ENCODE measurements at regions not wholly inside any gene's neighbourhood (a gene's known extent, or its start where the extent isn't known, plus 50 kb on each side); places are given as distances from the start of the nearest gene placed in this dataset.

- Histone ChIP-seq H2BK5ac (ENCODE audit: low read depth, low read length, poor library complexity, severe bottlenecking) (no peak overlapping the region), H3K56ac (ENCODE audit: extremely low read depth, insufficient read depth, low read length) (no peak overlapping the region), H3K9me1 (ENCODE audit: insufficient read depth, low read length) (no peaks in the 10 kb centered on the region), H3K4me1 (ENCODE audit: control insufficient read depth, insufficient read depth, low read length) (no peaks in the 10 kb centered on the region), H3K4ac (ENCODE audit: low read depth, low read length) (no peak overlapping the region), H3K4me3 (ENCODE audit: insufficient read depth, low read depth, low read length) (no peak overlapping the region), H3K4me2 (ENCODE audit: low read depth, low read length) (no peak overlapping the region), H3K23ac (ENCODE audit: low read depth, low read length) (no peak overlapping the region), H4K5ac (ENCODE audit: low read depth, low read length) (no peak overlapping the region), H2AK9ac (replicated peaks; ENCODE audit: low read depth, low read length, poor library complexity) (no peak overlapping the region), H3K9me3 (ENCODE audit: control insufficient read depth, insufficient read depth, low read length) (no peaks in the 10 kb centered on the region), H3K14ac (replicated peaks; ENCODE audit: low read depth, low read length) (no peak overlapping the region), H4K8ac (ENCODE audit: low read depth in 2 of 2, low read length in 2 of 2) (no peak overlapping the region), H3K18ac (ENCODE audit: low read depth, low read length) (no peak overlapping the region), H2BK20ac (ENCODE audit: low read depth, low read length) (no peak overlapping the region), H4K20me1 (ENCODE audit: insufficient read depth, low read length) (no peaks in the 10 kb centered on the region), H2AK5ac (ENCODE audit: low read depth, low read length) (no peak overlapping the region), H3K27ac (ENCODE audit: insufficient read depth, low read length) (no peak overlapping the region), H4K91ac (ENCODE audit: insufficient read depth, low read depth, low read length) (no peak overlapping the region), H3K9ac (ENCODE audit: low read depth, low read length) (no peak overlapping the region), H3K36me3 (ENCODE audit: control insufficient read depth, insufficient read depth, low read length) (no peaks in the 10 kb centered on the region), H3K27me3 (ENCODE audit: control insufficient read depth, insufficient read depth, low read length) (peaks cover 21% of the 10 kb centered on the region), H2AFZ (replicated peaks; ENCODE audit: low read length, poor library complexity) (no peak overlapping the region), H2BK15ac (ENCODE audit: low read depth, low read length) (no peak overlapping the region), H2BK120ac (ENCODE audit: low read depth, low read length) (no peak overlapping the region), H3K79me1 (ENCODE audit: low read depth in 1 of 2, low read length in 2 of 2) (no peaks in the 10 kb centered on the region)
- POLR2A ChIA-PET (ENCODE audit: unreplicated experiment) = interaction anchor here (0.6 kb wide), 1 partner anchor 286 kb away, joined by 6 read pairs; no protein-coding TSS in a partner anchor
- TF ChIP-seq RAD21 (IDR thresholded peaks at IDR 0.05; ENCODE audit: low read length) = no peak
- TF ChIP-seq FOS (IDR thresholded peaks at IDR 0.05; ENCODE audit: low read depth, low read length) = no peak
- no peak for TF ChIP-seq USF2 (IDR thresholded peaks at IDR 0.05; ENCODE audit: low read depth, low read length)
- TF ChIP-seq CHD1 (IDR thresholded peaks at IDR 0.05; ENCODE audit: low read depth, low read length) = no peak
- TF ChIP-seq ELK1 (IDR thresholded peaks at IDR 0.05; ENCODE audit: borderline replicate concordance, low read depth, low read length) = no peak
- no peak for TF ChIP-seq NFE2L2 (IDR thresholded peaks at IDR 0.05; ENCODE audit: low read depth, low read length)
- no peak for TF ChIP-seq MAZ (IDR thresholded peaks at IDR 0.05; ENCODE audit: borderline replicate concordance, low read depth, low read length)
- TF ChIP-seq MAFK (IDR thresholded peaks at IDR 0.05; ENCODE audit: low read depth, low read length) = no peak
- no peak for TF ChIP-seq SMC3 (IDR thresholded peaks at IDR 0.05; ENCODE audit: low read depth, low read length)
- no peak for TF ChIP-seq RFX5 (IDR thresholded peaks at IDR 0.05; ENCODE audit: low read depth, low read length)
- no peak for TF ChIP-seq RCOR1 (IDR thresholded peaks at IDR 0.05; ENCODE audit: insufficient replicate concordance, low read length)
- TF ChIP-seq BHLHE40 (IDR thresholded peaks at IDR 0.05; ENCODE audit: low read depth, low read length) = no peak
- TF ChIP-seq CEBPB (IDR thresholded peaks at IDR 0.05; ENCODE audit: low read depth, low read length) = no peak
- TF ChIP-seq MXI1 (IDR thresholded peaks at IDR 0.05; ENCODE audit: borderline replicate concordance, low read depth, low read length) = no peak
- TF ChIP-seq CTCF (conservative IDR thresholded peaks at IDR 0.05; ENCODE audit: low read depth, low read length) = no peak
- TF ChIP-seq POLR2A (IDR thresholded peaks at IDR 0.05; ENCODE audit: low read depth, low read length) = no peak
- DNase-seq (no peak), ATAC-seq (ENCODE audit: low read depth) (no peak)
- 80% methylated on average over 2 of the region's 6 CpGs; no CpG with 5 or more reads in 1 of the 2 experiments for WGBS, 2 experiments (ENCODE audit: extremely low coverage in 2 of 2, insufficient read length in 1 of 2)
- intact Hi-C loops (cut with micrococcal nuclease) (no loop called here), dilution Hi-C loops (cut with HindIII; ENCODE audit: low sequenced_read_pairs, unreplicated experiment) (no loop called here), in situ Hi-C loops (cut with MboI; ENCODE audit: low sequenced_read_pairs) (no loop called here)
- CTCF ChIA-PET = no interaction called here
- BruUV-seq (replicated peaks) = no TSS peak
Observed at GRCh38 chr20:23294166-23294565, 56.4 kb upstream of the NXT1 start.
